ENCODE measurements at regions not wholly inside any gene's neighbourhood (a gene's known extent, or its start where the extent isn't known, plus 50 kb on each side); places are given as distances from the start of the nearest gene placed in this dataset.

GRCh38 chr6:121510568-121511177 lies 75.2 kb downstream of the GJA1 start:
- Histone ChIP-seq H3K56ac (ENCODE audit: insufficient read length, low read depth, low read length) (no peak overlapping the region), H3K4me2 (ENCODE audit: insufficient read depth, insufficient read length, low read length) (no peak overlapping the region), H3K79me2 (ENCODE audit: insufficient read depth, low read length) (no peaks in the 10 kb centered on the region), H2AFZ (ENCODE audit: low read length) (no peak overlapping the region), H4K20me1 (ENCODE audit: control insufficient read depth, insufficient read depth, insufficient read length) (no peaks in the 10 kb centered on the region), H4K91ac (ENCODE audit: insufficient read length, low read depth, low read length) (no peak overlapping the region), H2BK12ac (ENCODE audit: insufficient read length, low read depth, low read length) (no peak overlapping the region), H2BK15ac (ENCODE audit: low read depth, low read length) (no peak overlapping the region), H3K27ac (ENCODE audit: insufficient read length, low read depth, low read length) (no peak overlapping the region), H3K4me1 (ENCODE audit: insufficient read depth, low read length) (no peaks in the 10 kb centered on the region), H3K79me1 (ENCODE audit: insufficient read depth, low read depth, low read length, poor library complexity, severe bottlenecking) (no peaks in the 10 kb centered on the region), H2BK5ac (ENCODE audit: insufficient read length, low read length) (no peak overlapping the region), H2BK120ac (ENCODE audit: low read depth, low read length, poor library complexity, severe bottlenecking) (no peak overlapping the region), H3K9ac (ENCODE audit: extremely low read depth, insufficient read length, low read length) (no peak overlapping the region), H3K23me2 (ENCODE audit: insufficient read length, low read depth, low read length, poor library complexity, severe bottlenecking) (no peaks in the 10 kb centered on the region), H3K18ac (ENCODE audit: insufficient read length, low read depth, low read length) (no peak overlapping the region), H2BK20ac (ENCODE audit: low read depth, low read length, poor library complexity, severe bottlenecking) (no peak overlapping the region), H3K4ac (ENCODE audit: low read depth, low read length) (no peak overlapping the region), H3K14ac (ENCODE audit: insufficient read depth, low read length) (no peak overlapping the region), H4K5ac (ENCODE audit: insufficient read length, low read depth, low read length) (no peak overlapping the region), H3K9me3 (ENCODE audit: control insufficient read depth, low read depth, low read length) (no peaks in the 10 kb centered on the region), H2AK5ac (ENCODE audit: insufficient read length, low read length) (no peak overlapping the region), H3K23ac (ENCODE audit: insufficient read length, low read depth, low read length) (no peak overlapping the region), H3K27me3 (ENCODE audit: insufficient read depth, low read length) (no peaks in the 10 kb centered on the region), H3T11ph (ENCODE audit: low read length) (no peak overlapping the region), H4K8ac (replicated peaks; ENCODE audit: insufficient read length, low read depth, low read length) (no peak overlapping the region)
- Mint-ChIP-seq H3K4me1 (peaks cover 5% of the 10 kb centered on the region in 2 experiments; a peak in 1 of 4 replicates), H3K4me3 (no peak overlapping the region), H3K27me3 (ENCODE audit: low read depth) (no peaks in the 10 kb centered on the region), H3K9me3 (no peaks in the 10 kb centered on the region), H3K36me3 (ENCODE audit: insufficient read depth in 1 of 3, low read depth in 3 of 3) (no peaks in the 10 kb centered on the region), H3K27ac (peak overlapping the region in 2 of 3 experiments; percentile 4 to 46; a peak in 4 of 7 replicates)
- no peak for TF ChIP-seq CTCF (conservative IDR thresholded peaks at IDR 0.05)
- no CpG with 5 or more reads among the region's 8 CpGs for WGBS (ENCODE audit: extremely low coverage, insufficient read length, low lambda C conversion rate)
- no peak for DNase-seq

All from H9 (cell line).